Rectal smooth muscle tissue (tissue), 1 donor: ENCODE measurements at regions not wholly inside any gene's neighbourhood (a gene's known extent, or its start where the extent isn't known, plus 50 kb on each side); places are given as distances from the start of the nearest gene placed in this dataset.

Source experiments
- H3K27ac ChIP-seq: one replicate; pipeline ENCODE4 v1.7.0; 2013; ENCODE audit warnings: low read depth, low read length, inconsistent platforms
- H3K27me3 ChIP-seq: one replicate; pipeline ENCODE4 v1.7.0; 2013; ENCODE audit warnings: low read length; ENCODE audit not compliant: control insufficient read depth, insufficient read depth
- H3K36me3 ChIP-seq: one replicate; pipeline ENCODE4 v1.7.0; 2013; ENCODE audit warnings: low read length; ENCODE audit not compliant: control insufficient read depth, insufficient read depth
- H3K4me1 ChIP-seq: one replicate; pipeline ENCODE4 v1.7.0; 2013; ENCODE audit warnings: low read length; ENCODE audit not compliant: control insufficient read depth, insufficient read depth
- H3K4me3 ChIP-seq: one replicate; pipeline ENCODE4 v1.7.0; 2013; ENCODE audit warnings: low read length
- H3K9ac ChIP-seq: one replicate; pipeline ENCODE4 v1.7.0; 2013; ENCODE audit warnings: low read length

- no peak overlapping the region for H3K4me3 ChIP-seq
- no peaks in the 10 kb centered on the region for H3K27me3 ChIP-seq
- no peaks in the 10 kb centered on the region for H3K36me3 ChIP-seq
Measured at GRCh38 chr7:46315891-46316290, 394.8 kb upstream of the IGFBP3 start.

GRCh38 chr7:46301677-46302076 lies 380.6 kb upstream of the IGFBP3 start:
- no peaks in the 10 kb centered on the region for H3K4me1 ChIP-seq
- H3K4me3 ChIP-seq = no peak overlapping the region
- no peaks in the 10 kb centered on the region for H3K36me3 ChIP-seq
- H3K27me3 ChIP-seq = no peaks in the 10 kb centered on the region
- H3K9ac ChIP-seq = no peak overlapping the region
- H3K27ac ChIP-seq = no peak overlapping the region

More at GRCh38 chr7:46315891-46316290, 394.8 kb upstream of the IGFBP3 start:
- no peak overlapping the region for H3K27ac ChIP-seq
- H3K4me1 ChIP-seq = no peaks in the 10 kb centered on the region
- H3K9ac ChIP-seq = no peak overlapping the region

- Histone ChIP-seq H3K27ac (no peak overlapping the region), H3K4me1 (no peaks in the 10 kb centered on the region), H3K4me3 (no peak overlapping the region), H3K9ac (no peak overlapping the region), H3K36me3 (no peaks in the 10 kb centered on the region), H3K27me3 (no peaks in the 10 kb centered on the region)
Measured at GRCh38 chr7:46297515-46297914, 376.4 kb upstream of the IGFBP3 start.

GRCh38 chr7:46296526-46296925 lies 375.5 kb upstream of the IGFBP3 start:
- no peaks in the 10 kb centered on the region for H3K36me3 ChIP-seq
- H3K4me3 ChIP-seq = no peak overlapping the region
- H3K9ac ChIP-seq = no peak overlapping the region
- H3K4me1 ChIP-seq = no peaks in the 10 kb centered on the region
- H3K27me3 ChIP-seq = no peaks in the 10 kb centered on the region
- no peak overlapping the region for H3K27ac ChIP-seq

GRCh38 chr7:46294381-46294780 lies 373.3 kb upstream of the IGFBP3 start:
- H3K4me3 ChIP-seq = no peak overlapping the region
- H3K4me1 ChIP-seq = no peaks in the 10 kb centered on the region
- H3K27ac ChIP-seq = no peak overlapping the region

GRCh38 chr7:46292741-46293140 lies 371.7 kb upstream of the IGFBP3 start:
- Histone ChIP-seq H3K4me3 (no peak overlapping the region), H3K9ac (no peak overlapping the region), H3K4me1 (no peaks in the 10 kb centered on the region), H3K36me3 (no peaks in the 10 kb centered on the region), H3K27ac (no peak overlapping the region), H3K27me3 (no peaks in the 10 kb centered on the region)

More at GRCh38 chr7:46294381-46294780, 373.3 kb upstream of the IGFBP3 start:
- H3K27me3 ChIP-seq = no peaks in the 10 kb centered on the region
- no peak overlapping the region for H3K9ac ChIP-seq
- H3K36me3 ChIP-seq = no peaks in the 10 kb centered on the region

- Histone ChIP-seq H3K9ac (no peak overlapping the region), H3K36me3 (no peaks in the 10 kb centered on the region), H3K27ac (no peak overlapping the region), H3K4me3 (no peak overlapping the region), H3K27me3 (no peaks in the 10 kb centered on the region), H3K4me1 (no peaks in the 10 kb centered on the region)
Measured at GRCh38 chr7:46291601-46292150, 370.6 kb upstream of the IGFBP3 start.

- H3K27ac ChIP-seq = no peak overlapping the region
- H3K9ac ChIP-seq = no peak overlapping the region
- no peaks in the 10 kb centered on the region for H3K4me1 ChIP-seq
- H3K36me3 ChIP-seq = no peaks in the 10 kb centered on the region
- no peaks in the 10 kb centered on the region for H3K27me3 ChIP-seq
- no peak overlapping the region for H3K4me3 ChIP-seq
Measured at GRCh38 chr7:46291050-46291438, 370.0 kb upstream of the IGFBP3 start.

GRCh38 chr7:46290374-46291049 lies 369.4 kb upstream of the IGFBP3 start:
- Histone ChIP-seq H3K27me3 (no peaks in the 10 kb centered on the region), H3K4me1 (no peaks in the 10 kb centered on the region), H3K9ac (no peak overlapping the region), H3K36me3 (no peaks in the 10 kb centered on the region), H3K4me3 (no peak overlapping the region), H3K27ac (no peak overlapping the region)

- Histone ChIP-seq H3K27me3 (no peaks in the 10 kb centered on the region), H3K4me1 (no peaks in the 10 kb centered on the region), H3K9ac (no peak overlapping the region), H3K4me3 (no peak overlapping the region), H3K27ac (no peak overlapping the region), H3K36me3 (no peaks in the 10 kb centered on the region)
Measured at GRCh38 chr7:46288861-46289260, 367.8 kb upstream of the IGFBP3 start.

- no peaks in the 10 kb centered on the region for H3K4me1 ChIP-seq
- H3K27ac ChIP-seq = no peak overlapping the region
- no peaks in the 10 kb centered on the region for H3K27me3 ChIP-seq
- H3K36me3 ChIP-seq = no peaks in the 10 kb centered on the region
- H3K9ac ChIP-seq = no peak overlapping the region
- H3K4me3 ChIP-seq = no peak overlapping the region
Measured at GRCh38 chr7:46288010-46288409, 366.9 kb upstream of the IGFBP3 start.

- Histone ChIP-seq H3K27ac (no peak overlapping the region), H3K4me3 (no peak overlapping the region), H3K27me3 (no peaks in the 10 kb centered on the region), H3K9ac (no peak overlapping the region), H3K4me1 (no peaks in the 10 kb centered on the region), H3K36me3 (no peaks in the 10 kb centered on the region)
Measured at GRCh38 chr7:46286957-46287356, 365.9 kb upstream of the IGFBP3 start.

- H3K27ac ChIP-seq = no peak overlapping the region
- H3K27me3 ChIP-seq = no peaks in the 10 kb centered on the region
- no peaks in the 10 kb centered on the region for H3K4me1 ChIP-seq
- H3K9ac ChIP-seq = no peak overlapping the region
- H3K4me3 ChIP-seq = no peak overlapping the region
- H3K36me3 ChIP-seq = no peaks in the 10 kb centered on the region
Measured at GRCh38 chr7:46286356-46286755, 365.3 kb upstream of the IGFBP3 start.
